ENCODE measurements at regions not wholly inside any gene's neighbourhood (a gene's known extent, or its start where the extent isn't known, plus 50 kb on each side); places are given as distances from the start of the nearest gene placed in this dataset.
A peak's percentile ranks its signal among the peaks of the same experiment; 100 is the strongest.

DNA sequence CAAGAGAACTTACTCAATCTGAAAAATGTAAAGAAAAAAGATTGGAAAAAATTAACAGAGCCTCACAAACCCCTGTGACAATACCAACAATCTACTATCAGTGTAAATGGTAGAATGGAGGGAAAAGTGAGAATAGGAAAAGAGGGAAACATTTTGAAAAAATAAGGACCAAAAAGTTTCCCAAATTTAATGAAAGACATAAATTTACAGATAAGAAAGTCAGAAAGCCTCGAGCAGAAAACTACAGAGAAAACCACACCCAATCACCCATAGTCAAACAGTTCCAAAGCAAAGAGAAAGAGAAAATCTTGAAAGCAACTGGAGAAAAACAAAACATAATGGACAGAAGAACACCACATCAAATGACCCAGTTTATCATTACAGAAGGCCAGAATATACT is 142.7 kb upstream of the DIO3 start:
- Mint-ChIP-seq H3K27me3 (peaks cover 52 to 54% of the 10 kb centered on the region in 2 donors), H3K36me3 (no peaks in the 10 kb centered on the region), H3K9me3 (peaks cover 0 to 4% (median 0%) of the 10 kb centered on the region in 3 donors), H3K4me1 (no peaks in the 10 kb centered on the region), H3K27ac (no peak overlapping the region), H3K4me3 (no peak overlapping the region)
- no peaks in the 10 kb centered on the region for H3K36me3 ChIP-seq (ENCODE audit: control insufficient read depth in 2 of 2, extremely low read depth in 1 of 2, insufficient read depth in 1 of 2, low read length in 1 of 2)
- H3K27ac ChIP-seq (ENCODE audit: low read length), result no peak overlapping the region
- H3K9me3 ChIP-seq, result no peaks in the 10 kb centered on the region
- no peaks in the 10 kb centered on the region for H3K4me1 ChIP-seq (ENCODE audit: control insufficient read depth in 1 of 2, extremely low read depth in 1 of 2, insufficient read depth in 2 of 2, low read length in 2 of 2)
- POLR2A ChIA-PET, result no interaction called here
- no CpG with 5 or more reads among the region's 1 CpG for WGBS (ENCODE audit: insufficient coverage)
- H3K27me3 ChIP-seq (replicated peaks in 1 of 2; ENCODE audit: control insufficient read depth in 2 of 2, extremely low read depth in 1 of 2, insufficient read depth in 2 of 2, low read length in 1 of 2), result peaks cover 0 to 13% of the 10 kb centered on the region in 2 experiments
- CTCF ChIA-PET, result no interaction called here
- no peak for DNase-seq
- ATAC-seq (replicated peaks in 1 of 4), result no peak
- no peak overlapping the region for H3K4me3 ChIP-seq (ENCODE audit: control insufficient read depth in 1 of 2, extremely low read depth in 1 of 2, low read length in 1 of 2)

DNA sequence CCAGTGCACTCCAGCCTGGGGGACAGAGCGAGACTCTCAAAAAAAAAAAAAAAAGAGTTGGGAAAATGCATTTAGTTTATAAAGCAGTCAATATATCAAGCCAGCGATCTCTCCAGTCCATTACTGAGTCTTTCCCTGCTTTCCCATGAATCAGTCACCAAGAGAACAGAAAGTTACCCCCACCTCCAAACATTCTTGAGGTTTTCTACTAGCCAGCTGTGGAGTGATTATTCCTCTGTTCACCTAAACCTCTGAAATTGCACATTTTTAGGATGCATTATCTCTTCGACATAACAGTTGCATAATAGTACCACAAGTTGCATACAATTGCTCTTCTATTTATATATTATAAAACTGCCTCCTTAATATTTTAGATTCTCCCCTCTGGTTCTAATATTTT is 134.8 kb upstream of the DIO3 start:
- Mint-ChIP-seq H3K27ac (no peak overlapping the region), H3K4me3 (no peak overlapping the region), H3K9me3 (peaks cover 4 to 16% (median 10%) of the 10 kb centered on the region in 3 donors), H3K4me1 (no peaks in the 10 kb centered on the region), H3K27me3 (peaks cover 40 to 48% of the 10 kb centered on the region in 2 donors), H3K36me3 (no peaks in the 10 kb centered on the region)
- no peaks in the 10 kb centered on the region for H3K9me3 ChIP-seq
- ChIA-PET POLR2A (no interaction called here), CTCF (no interaction called here)
- DNase-seq, result no peak
- no CpG with 5 or more reads among the region's 3 CpGs for WGBS (ENCODE audit: insufficient coverage)
- no peak overlapping the region for H3K4me3 ChIP-seq (ENCODE audit: control insufficient read depth in 1 of 2, extremely low read depth in 1 of 2, low read length in 1 of 2)
- no peak for ATAC-seq (replicated peaks in 1 of 4)
- no peaks in the 10 kb centered on the region for H3K36me3 ChIP-seq (ENCODE audit: control insufficient read depth in 2 of 2, extremely low read depth in 1 of 2, insufficient read depth in 1 of 2, low read length in 1 of 2)
- H3K27ac ChIP-seq (ENCODE audit: low read length), result no peak overlapping the region
- H3K4me1 ChIP-seq (ENCODE audit: control insufficient read depth in 1 of 2, extremely low read depth in 1 of 2, insufficient read depth in 2 of 2, low read length in 2 of 2), result no peaks in the 10 kb centered on the region
- H3K27me3 ChIP-seq (replicated peaks in 1 of 2; ENCODE audit: control insufficient read depth in 2 of 2, extremely low read depth in 1 of 2, insufficient read depth in 2 of 2, low read length in 1 of 2), result peaks cover 7 to 8% of the 10 kb centered on the region in 2 experiments

DNA sequence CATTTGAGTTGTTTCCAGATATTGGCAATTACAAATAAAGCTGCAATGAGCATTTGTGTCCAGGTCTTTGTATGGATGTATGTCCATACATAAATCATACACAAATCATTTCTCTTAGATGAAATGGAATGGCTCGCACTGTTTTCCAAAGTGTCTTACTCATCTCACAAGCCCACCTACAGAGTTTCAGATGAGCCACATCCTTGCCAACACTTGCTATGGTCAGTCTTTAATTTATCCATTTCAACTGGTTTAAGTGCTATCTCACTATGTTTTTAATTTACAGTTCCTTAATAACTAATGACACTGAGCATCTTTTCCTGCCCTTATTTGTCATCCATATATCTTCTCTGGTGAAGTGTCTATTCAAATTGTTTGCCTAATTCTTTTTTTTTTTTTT is 132.9 kb upstream of the DIO3 start:
- no peaks in the 10 kb centered on the region for H3K9me3 ChIP-seq
- no peak overlapping the region for H3K27ac ChIP-seq (ENCODE audit: low read length)
- H3K4me1 Mint-ChIP-seq, result no peaks in the 10 kb centered on the region
- no peak for ATAC-seq (replicated peaks in 1 of 4)
- H3K27me3 Mint-ChIP-seq, result peaks cover 47 to 53% of the 10 kb centered on the region in 2 donors
- no peaks in the 10 kb centered on the region for H3K36me3 ChIP-seq (ENCODE audit: control insufficient read depth in 2 of 2, extremely low read depth in 1 of 2, insufficient read depth in 1 of 2, low read length in 1 of 2)
- H3K9me3 Mint-ChIP-seq, result peaks cover 4 to 16% (median 10%) of the 10 kb centered on the region in 3 donors
- WGBS (ENCODE audit: insufficient coverage), result 100% methylated on average over 1 of the region's 1 CpG
- CTCF ChIA-PET, result no interaction called here
- H3K36me3 Mint-ChIP-seq, result no peaks in the 10 kb centered on the region
- H3K4me1 ChIP-seq (ENCODE audit: control insufficient read depth in 1 of 2, extremely low read depth in 1 of 2, insufficient read depth in 2 of 2, low read length in 2 of 2), result no peaks in the 10 kb centered on the region
- H3K27ac Mint-ChIP-seq, result no peak overlapping the region
- peaks cover 8 to 10% of the 10 kb centered on the region in 2 experiments for H3K27me3 ChIP-seq (replicated peaks in 1 of 2; ENCODE audit: control insufficient read depth in 2 of 2, extremely low read depth in 1 of 2, insufficient read depth in 2 of 2, low read length in 1 of 2)
- no peak for DNase-seq
- H3K4me3 ChIP-seq (ENCODE audit: control insufficient read depth in 1 of 2, extremely low read depth in 1 of 2, low read length in 1 of 2), result no peak overlapping the region
- H3K4me3 Mint-ChIP-seq, result no peak overlapping the region
- POLR2A ChIA-PET, result no interaction called here

DNA sequence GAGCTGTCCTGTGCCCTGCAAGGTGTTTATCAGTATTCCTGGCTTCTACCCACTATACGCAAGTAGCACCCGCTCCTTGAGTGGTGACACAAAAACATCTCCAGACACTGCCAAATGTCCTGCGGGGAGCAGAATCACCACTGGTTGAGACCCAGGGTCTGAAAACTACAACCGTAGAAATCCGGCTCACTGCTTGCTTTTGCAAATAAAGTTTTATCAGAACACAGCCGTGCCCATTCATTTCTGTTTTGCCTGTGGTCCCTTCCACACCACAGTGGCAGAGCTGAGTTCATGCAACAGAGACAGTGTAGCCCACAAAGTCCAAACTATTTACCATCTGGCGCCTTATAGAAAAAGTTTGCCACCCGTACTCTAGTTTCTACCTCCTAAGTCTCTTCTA is 125.7 kb upstream of the DIO3 start:
- CTCF ChIA-PET, result no interaction called here
- DNase-seq, result no peak
- no peak for ATAC-seq (replicated peaks in 1 of 4)
- Histone ChIP-seq H3K36me3 (ENCODE audit: control insufficient read depth in 2 of 2, extremely low read depth in 1 of 2, insufficient read depth in 1 of 2, low read length in 1 of 2) (no peaks in the 10 kb centered on the region), H3K4me3 (ENCODE audit: control insufficient read depth in 1 of 2, extremely low read depth in 1 of 2, low read length in 1 of 2) (no peak overlapping the region), H3K4me1 (ENCODE audit: control insufficient read depth in 1 of 2, extremely low read depth in 1 of 2, insufficient read depth in 2 of 2, low read length in 2 of 2) (no peaks in the 10 kb centered on the region), H3K9me3 (no peaks in the 10 kb centered on the region), H3K27ac (ENCODE audit: low read length) (no peak overlapping the region), H3K27me3 (replicated peaks in 1 of 2; ENCODE audit: control insufficient read depth in 2 of 2, extremely low read depth in 1 of 2, insufficient read depth in 2 of 2, low read length in 1 of 2) (peaks cover 0 to 42% of the 10 kb centered on the region in 2 experiments)
- Mint-ChIP-seq H3K36me3 (no peaks in the 10 kb centered on the region), H3K27me3 (peaks cover 28 to 46% of the 10 kb centered on the region in 2 donors), H3K27ac (no peak overlapping the region), H3K4me1 (peaks cover 0 to 3% (median 2%) of the 10 kb centered on the region in 3 donors), H3K9me3 (no peaks in the 10 kb centered on the region), H3K4me3 (no peak overlapping the region)
- WGBS (ENCODE audit: insufficient coverage), result 89% methylated on average over 8 of the region's 8 CpGs
- POLR2A ChIA-PET, result no interaction called here

DNA sequence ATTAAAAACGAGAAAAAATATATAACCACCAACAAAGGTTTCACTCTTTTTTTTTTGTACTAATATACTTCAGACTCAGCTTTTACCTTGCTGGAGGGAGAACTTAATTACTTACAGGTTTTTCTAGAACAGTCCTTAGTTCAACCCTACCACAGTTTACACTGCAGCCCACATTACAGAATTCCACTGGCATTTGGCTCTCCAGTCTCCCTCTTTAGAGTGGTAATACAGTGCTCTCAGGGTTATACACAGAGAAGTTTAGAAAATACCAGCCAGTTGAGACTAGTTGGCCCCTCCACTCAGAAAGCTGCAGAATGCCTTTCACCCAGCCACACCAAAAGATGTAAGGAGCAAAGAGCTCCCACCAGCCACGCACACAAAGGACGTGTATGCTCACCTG is 122.3 kb upstream of the DIO3 start:
- ChIA-PET CTCF (no interaction called here), POLR2A (no interaction called here)
- no peak for ATAC-seq (replicated peaks in 1 of 4)
- H3K9me3 ChIP-seq, result no peaks in the 10 kb centered on the region
- Mint-ChIP-seq H3K36me3 (no peaks in the 10 kb centered on the region), H3K9me3 (no peaks in the 10 kb centered on the region), H3K27me3 (peaks cover 29 to 47% of the 10 kb centered on the region in 2 donors), H3K27ac (no peak overlapping the region), H3K4me1 (peaks cover 27 to 31% (median 30%) of the 10 kb centered on the region in 3 donors), H3K4me3 (no peak overlapping the region)
- H3K27ac ChIP-seq (ENCODE audit: low read length), result no peak overlapping the region
- H3K36me3 ChIP-seq (ENCODE audit: control insufficient read depth in 2 of 2, extremely low read depth in 1 of 2, insufficient read depth in 1 of 2, low read length in 1 of 2), result no peaks in the 10 kb centered on the region
- no peak for DNase-seq
- no CpG with 5 or more reads among the region's 3 CpGs for WGBS (ENCODE audit: insufficient coverage)
- peaks cover 7 to 33% of the 10 kb centered on the region in 2 experiments for H3K4me1 ChIP-seq (ENCODE audit: control insufficient read depth in 1 of 2, extremely low read depth in 1 of 2, insufficient read depth in 2 of 2, low read length in 2 of 2)
- no peak overlapping the region for H3K4me3 ChIP-seq (ENCODE audit: control insufficient read depth in 1 of 2, extremely low read depth in 1 of 2, low read length in 1 of 2)
- H3K27me3 ChIP-seq (replicated peaks in 1 of 2; ENCODE audit: control insufficient read depth in 2 of 2, extremely low read depth in 1 of 2, insufficient read depth in 2 of 2, low read length in 1 of 2), result peaks cover 0 to 51% of the 10 kb centered on the region in 2 experiments

DNA sequence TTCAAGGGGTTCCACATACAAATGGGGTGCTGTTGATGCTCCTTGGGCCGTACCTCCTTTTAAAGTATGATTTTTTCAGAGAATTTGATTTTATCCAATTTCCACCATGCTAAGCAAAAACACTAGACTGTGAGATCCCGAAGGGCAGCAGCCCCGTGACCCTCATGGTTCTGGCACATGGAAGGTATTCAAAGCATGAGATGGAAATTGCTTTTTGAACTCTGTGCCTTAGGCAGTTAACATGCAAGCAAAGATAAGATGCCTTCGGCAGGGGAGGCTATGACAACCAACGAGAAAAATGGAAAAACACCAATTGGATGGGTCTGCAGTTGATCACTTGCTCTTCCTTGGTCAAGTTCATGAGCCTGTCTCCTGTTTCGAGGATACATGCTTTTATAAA is 120.8 kb upstream of the DIO3 start:
- Mint-ChIP-seq H3K27me3 (peaks cover 31 to 53% of the 10 kb centered on the region in 2 donors), H3K4me3 (no peak overlapping the region), H3K36me3 (no peaks in the 10 kb centered on the region), H3K27ac (no peak overlapping the region), H3K9me3 (no peaks in the 10 kb centered on the region), H3K4me1 (peaks cover 33 to 39% (median 38%) of the 10 kb centered on the region in 3 donors)
- ChIA-PET POLR2A (no interaction called here), CTCF (no interaction called here)
- WGBS (ENCODE audit: insufficient coverage), result 93% methylated on average over 3 of the region's 6 CpGs
- Histone ChIP-seq H3K27ac (ENCODE audit: low read length) (no peak overlapping the region), H3K4me3 (ENCODE audit: control insufficient read depth in 1 of 2, extremely low read depth in 1 of 2, low read length in 1 of 2) (no peak overlapping the region), H3K9me3 (no peaks in the 10 kb centered on the region), H3K4me1 (ENCODE audit: control insufficient read depth in 1 of 2, extremely low read depth in 1 of 2, insufficient read depth in 2 of 2, low read length in 2 of 2) (peaks cover 7 to 35% of the 10 kb centered on the region in 2 experiments), H3K36me3 (ENCODE audit: control insufficient read depth in 2 of 2, extremely low read depth in 1 of 2, insufficient read depth in 1 of 2, low read length in 1 of 2) (no peaks in the 10 kb centered on the region), H3K27me3 (replicated peaks in 1 of 2; ENCODE audit: control insufficient read depth in 2 of 2, extremely low read depth in 1 of 2, insufficient read depth in 2 of 2, low read length in 1 of 2) (peaks cover 3 to 52% of the 10 kb centered on the region in 2 experiments)
- DNase-seq, result no peak
- ATAC-seq (replicated peaks in 1 of 4), result no peak

DNA sequence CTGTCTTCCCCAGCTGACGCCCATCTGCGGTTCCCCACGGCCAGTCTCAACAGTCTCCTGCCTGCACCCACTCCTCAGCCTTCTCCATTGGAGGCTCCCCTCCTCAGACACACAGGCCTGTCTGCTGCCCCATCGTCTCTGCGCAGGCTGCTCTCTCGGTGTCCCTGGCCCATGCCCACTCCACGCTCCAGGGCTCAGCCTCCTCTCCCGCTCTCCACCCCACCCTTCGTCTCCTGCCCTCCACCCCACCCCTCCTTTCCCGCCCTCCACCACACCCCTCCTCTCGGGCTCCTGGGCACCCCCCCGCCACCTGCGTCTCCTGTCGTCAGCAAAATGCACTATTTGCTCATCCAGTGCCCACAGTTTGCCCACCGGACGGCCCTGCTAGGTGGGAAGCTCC is 119.6 kb upstream of the DIO3 start:
- Mint-ChIP-seq H3K4me3 (peak overlapping the region in 1 of 3 donors; percentile 79), H3K36me3 (no peaks in the 10 kb centered on the region), H3K9me3 (no peaks in the 10 kb centered on the region), H3K27me3 (peaks cover 28 to 51% of the 10 kb centered on the region in 2 donors), H3K27ac (peak overlapping the region in 1 of 2 donors; percentile 73), H3K4me1 (peaks cover 41 to 44% (median 43%) of the 10 kb centered on the region in 3 donors)
- no peak overlapping the region for H3K4me3 ChIP-seq (ENCODE audit: control insufficient read depth in 1 of 2, extremely low read depth in 1 of 2, low read length in 1 of 2)
- WGBS (ENCODE audit: insufficient coverage), result 90% methylated on average over 13 of the region's 16 CpGs
- POLR2A ChIA-PET, result no interaction called here
- H3K36me3 ChIP-seq (ENCODE audit: control insufficient read depth in 2 of 2, extremely low read depth in 1 of 2, insufficient read depth in 1 of 2, low read length in 1 of 2), result no peaks in the 10 kb centered on the region
- peaks cover 3 to 47% of the 10 kb centered on the region in 2 experiments for H3K27me3 ChIP-seq (replicated peaks in 1 of 2; ENCODE audit: control insufficient read depth in 2 of 2, extremely low read depth in 1 of 2, insufficient read depth in 2 of 2, low read length in 1 of 2)
- CTCF ChIA-PET, result no interaction called here
- no peaks in the 10 kb centered on the region for H3K9me3 ChIP-seq
- peaks cover 7 to 40% of the 10 kb centered on the region in 2 experiments for H3K4me1 ChIP-seq (ENCODE audit: control insufficient read depth in 1 of 2, extremely low read depth in 1 of 2, insufficient read depth in 2 of 2, low read length in 2 of 2)
- ATAC-seq (replicated peaks in 1 of 4) (no peak), DNase-seq (no peak)
- no peak overlapping the region for H3K27ac ChIP-seq (ENCODE audit: low read length)

Data from T-cell (primary cell).